ENCODE measurements at regions not wholly inside any gene's neighbourhood (a gene's known extent, or its start where the extent isn't known, plus 50 kb on each side); places are given as distances from the start of the nearest gene placed in this dataset.

DNA sequence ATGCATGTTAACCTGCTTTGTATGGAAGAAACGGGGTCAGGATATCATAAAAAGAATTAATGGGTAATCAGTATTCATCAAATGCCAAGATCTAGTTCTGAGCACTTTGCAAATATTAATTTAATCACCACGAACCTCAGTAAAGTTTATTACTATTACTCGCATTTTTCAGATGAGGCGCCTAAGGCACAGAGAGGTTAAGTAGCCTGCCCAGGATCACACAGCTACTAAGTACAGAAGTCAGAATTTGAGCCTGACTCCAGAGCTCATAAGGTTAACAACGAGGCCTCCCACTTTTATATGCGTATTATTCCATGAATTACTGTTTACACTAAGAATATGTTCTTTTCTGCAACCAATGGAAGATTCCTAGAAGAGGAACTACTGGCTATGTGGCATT lies 109.6 kb upstream of the KLF13 start:
- peaks cover 0 to 4% of the 10 kb centered on the region in 2 experiments; a peak in 1 of 4 replicates for H3K36me3 ChIP-seq (ENCODE audit: control insufficient read depth in 2 of 2, insufficient read depth in 2 of 2, low read length in 1 of 2)
- H3K9me3 ChIP-seq (replicated peaks; ENCODE audit: control insufficient read depth, insufficient read depth, low read length), result no peaks in the 10 kb centered on the region
- CTCF ChIA-PET, result interaction anchor here (0.8 to 3.9 kb wide), 6 partner anchors 9 to 271 kb away, joined by 3 to 16 read pairs (median 6); no protein-coding TSS in a partner anchor
- H3K9ac ChIP-seq (ENCODE audit: control insufficient read depth, insufficient read depth, low read length), result no peak overlapping the region
- peak overlapping the region; percentile 92 for H3K4me2 ChIP-seq (ENCODE audit: control insufficient read depth, insufficient read depth)
- no peak for ATAC-seq
- H3K27ac ChIP-seq (ENCODE audit: control insufficient read depth, insufficient read depth), result peak overlapping the region; percentile 86; the same call in 1 of the 2 replicates
- WGBS (ENCODE audit: insufficient coverage, insufficient replicate concordance, low lambda C conversion rate, missing lambda C conversion rate), result 94% methylated on average over 6 of the region's 6 CpGs
- no peaks in the 10 kb centered on the region for H3K27me3 ChIP-seq (replicated peaks in 1 of 2; ENCODE audit: control insufficient read depth in 2 of 2, insufficient read depth in 2 of 2, low read length in 1 of 2)
- intact Hi-C loops (cut with micrococcal nuclease; ENCODE audit: unreplicated experiment), result loop anchor here (5.0 kb wide), 1 partner anchor 150 kb away; no protein-coding TSS in a partner anchor
- RAD21 ChIA-PET (ENCODE audit: unreplicated experiment), result interaction anchor here (0.8 to 1.9 kb wide), 6 partner anchors 12 to 271 kb away, joined by 3 to 22 read pairs (median 4); no protein-coding TSS in a partner anchor
- in situ Hi-C loops (cut with MboI), result no loop called here
- peak overlapping the region; percentile 72 for H3K4me3 ChIP-seq
- FAIRE-seq, result no peak
- H4K20me1 ChIP-seq (ENCODE audit: control insufficient read depth, insufficient read depth), result no peaks in the 10 kb centered on the region
- no TSS peak for BruUV-seq (replicated peaks)
- peaks cover 10% of the 10 kb centered on the region for H3K4me1 ChIP-seq (ENCODE audit: control insufficient read depth, insufficient read depth, low read length)
- no peaks in the 10 kb centered on the region; the same call in none of the 2 replicates for H3K79me2 ChIP-seq (ENCODE audit: control insufficient read depth, insufficient read depth, low read length)
- TF ChIP-seq IRF4 (IDR thresholded peaks at IDR 0.05; ENCODE audit: low read depth, low read length) (no peak), HDAC2 (IDR thresholded peaks at IDR 0.05) (no peak), TCF12 (IDR thresholded peaks at IDR 0.05; ENCODE audit: low read depth, low read length) (no peak), ZNF384 (IDR thresholded peaks at IDR 0.05; ENCODE audit: borderline replicate concordance, low read depth, low read length) (no peak), RB1 (IDR thresholded peaks at IDR 0.05; ENCODE audit: borderline replicate concordance) (no peak), E4F1 (IDR thresholded peaks at IDR 0.05; ENCODE audit: borderline replicate concordance, partially characterized antibody) (no peak), IRF5 (IDR thresholded peaks at IDR 0.05; ENCODE audit: borderline replicate concordance) (no peak), ETV6 (conservative IDR thresholded peaks at IDR 0.05 in 1 of 2, IDR thresholded peaks at IDR 0.05 in 1 of 2; ENCODE audit: borderline replicate concordance in 1 of 2, low read depth in 1 of 2) (no peak), ZBED1 (IDR thresholded peaks at IDR 0.05; ENCODE audit: borderline replicate concordance) (no peak), NR2C2 (IDR thresholded peaks at IDR 0.05; ENCODE audit: borderline replicate concordance, control insufficient read depth, insufficient read length, low read depth) (no peak), FOXM1 (IDR thresholded peaks at IDR 0.05; ENCODE audit: low read depth, low read length) (no peak), LARP7 (IDR thresholded peaks at IDR 0.05) (no peak)
- TF ChIP-seq, protein P1, sequence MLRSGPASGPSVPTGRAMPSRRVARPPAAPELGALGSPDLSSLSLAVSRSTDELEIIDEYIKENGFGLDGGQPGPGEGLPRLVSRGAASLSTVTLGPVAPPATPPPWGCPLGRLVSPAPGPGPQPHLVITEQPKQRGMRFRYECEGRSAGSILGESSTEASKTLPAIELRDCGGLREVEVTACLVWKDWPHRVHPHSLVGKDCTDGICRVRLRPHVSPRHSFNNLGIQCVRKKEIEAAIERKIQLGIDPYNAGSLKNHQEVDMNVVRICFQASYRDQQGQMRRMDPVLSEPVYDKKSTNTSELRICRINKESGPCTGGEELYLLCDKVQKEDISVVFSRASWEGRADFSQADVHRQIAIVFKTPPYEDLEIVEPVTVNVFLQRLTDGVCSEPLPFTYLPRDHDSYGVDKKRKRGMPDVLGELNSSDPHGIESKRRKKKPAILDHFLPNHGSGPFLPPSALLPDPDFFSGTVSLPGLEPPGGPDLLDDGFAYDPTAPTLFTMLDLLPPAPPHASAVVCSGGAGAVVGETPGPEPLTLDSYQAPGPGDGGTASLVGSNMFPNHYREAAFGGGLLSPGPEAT (IDR thresholded peaks at IDR 0.05; ENCODE audit: low read depth), result no peak
- H2AFZ ChIP-seq (ENCODE audit: control insufficient read depth, low read depth, low read length), result no peak overlapping the region
- POLR2A ChIA-PET, result interaction anchor here (0.6 to 1.6 kb wide), 4 partner anchors 9 to 123 kb away, joined by 3 to 11 read pairs (median 4); no protein-coding TSS in a partner anchor
- SMC1A ChIA-PET (ENCODE audit: uncharacterized antibody, unreplicated experiment), result interaction anchor here (0.8 to 1.6 kb wide), 7 partner anchors 9 to 256 kb away, joined by 3 to 13 read pairs (median 4); no protein-coding TSS in a partner anchor
- DNase-seq (ENCODE audit: low read depth, low spot score), result no peak
